ENCODE measurements at regions not wholly inside any gene's neighbourhood (a gene's known extent, or its start where the extent isn't known, plus 50 kb on each side); places are given as distances from the start of the nearest gene placed in this dataset.

DNA sequence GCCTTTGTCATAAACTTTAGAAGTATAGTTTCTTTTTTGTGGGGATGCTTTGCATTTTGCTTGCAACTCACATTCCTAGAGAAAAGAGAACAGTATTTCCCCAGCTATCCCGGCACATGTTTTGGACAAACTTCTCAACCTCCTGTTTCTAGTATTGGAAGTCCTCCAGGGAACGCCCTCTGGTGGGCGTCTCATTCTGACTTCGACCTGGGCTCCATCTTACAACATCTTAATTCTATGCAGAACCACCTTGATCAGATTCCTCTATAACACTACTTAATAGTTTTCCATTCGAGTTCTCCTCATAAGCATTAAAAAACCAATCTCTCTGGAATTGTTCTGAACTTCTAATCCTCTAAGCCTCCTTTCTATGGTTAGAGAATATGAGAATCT is 139.5 kb upstream of the FZD8 start:
- H3K4me2 ChIP-seq (replicated peaks; ENCODE audit: extremely low read depth, low read length, poor library complexity, severe bottlenecking), result no peak overlapping the region
- Mint-ChIP-seq H3K4me3 (no peak overlapping the region), H3K36me3 (no peaks in the 10 kb centered on the region), H3K27ac (no peak overlapping the region), H3K4me1 (peaks cover 3% of the 10 kb centered on the region), H3K9me3 (peaks cover 0 to 10% (median 5%) of the 10 kb centered on the region in 7 donors), H3K27me3 (ENCODE audit: low read depth in 3 of 3) (peaks cover 0 to 1% (median 0%) of the 10 kb centered on the region in 3 donors)
- H3K36me3 ChIP-seq (replicated peaks in 1 of 2; ENCODE audit: control insufficient read depth in 1 of 2, insufficient read depth in 2 of 2, low read length in 2 of 2), result no peaks in the 10 kb centered on the region
- no peaks in the 10 kb centered on the region for H3K79me2 ChIP-seq (ENCODE audit: insufficient read depth, low read length)
- no peaks in the 10 kb centered on the region for H4K20me1 ChIP-seq (ENCODE audit: insufficient read depth, low read length)
- 86% methylated on average over 3 of the region's 5 CpGs for WGBS (ENCODE audit: insufficient coverage)
- no peaks in the 10 kb centered on the region for H3K4me1 ChIP-seq (ENCODE audit: control insufficient read depth in 1 of 2, insufficient read depth in 2 of 2, low read length in 2 of 2)
- no peaks in the 10 kb centered on the region for H3K27me3 ChIP-seq (ENCODE audit: control insufficient read depth in 2 of 2, insufficient read depth in 2 of 2, low read length in 2 of 2)
- no peak overlapping the region for H2AFZ ChIP-seq (ENCODE audit: insufficient read depth, low read depth, low read length, poor library complexity, severe bottlenecking)
- no peak overlapping the region for H3K4me3 ChIP-seq (replicated peaks in 1 of 3; ENCODE audit: low read depth in 2 of 3, low read length in 3 of 3)
- TF ChIP-seq, protein P1, sequence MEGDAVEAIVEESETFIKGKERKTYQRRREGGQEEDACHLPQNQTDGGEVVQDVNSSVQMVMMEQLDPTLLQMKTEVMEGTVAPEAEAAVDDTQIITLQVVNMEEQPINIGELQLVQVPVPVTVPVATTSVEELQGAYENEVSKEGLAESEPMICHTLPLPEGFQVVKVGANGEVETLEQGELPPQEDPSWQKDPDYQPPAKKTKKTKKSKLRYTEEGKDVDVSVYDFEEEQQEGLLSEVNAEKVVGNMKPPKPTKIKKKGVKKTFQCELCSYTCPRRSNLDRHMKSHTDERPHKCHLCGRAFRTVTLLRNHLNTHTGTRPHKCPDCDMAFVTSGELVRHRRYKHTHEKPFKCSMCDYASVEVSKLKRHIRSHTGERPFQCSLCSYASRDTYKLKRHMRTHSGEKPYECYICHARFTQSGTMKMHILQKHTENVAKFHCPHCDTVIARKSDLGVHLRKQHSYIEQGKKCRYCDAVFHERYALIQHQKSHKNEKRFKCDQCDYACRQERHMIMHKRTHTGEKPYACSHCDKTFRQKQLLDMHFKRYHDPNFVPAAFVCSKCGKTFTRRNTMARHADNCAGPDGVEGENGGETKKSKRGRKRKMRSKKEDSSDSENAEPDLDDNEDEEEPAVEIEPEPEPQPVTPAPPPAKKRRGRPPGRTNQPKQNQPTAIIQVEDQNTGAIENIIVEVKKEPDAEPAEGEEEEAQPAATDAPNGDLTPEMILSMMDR (IDR thresholded peaks at IDR 0.05), result no peak
- H3K9me3 ChIP-seq (replicated peaks in 1 of 2; ENCODE audit: control insufficient read depth in 1 of 2, insufficient read depth in 1 of 2, low read length in 2 of 2), result peaks cover 0 to 8% of the 10 kb centered on the region in 2 donors
- intact Hi-C loops (cut with micrococcal nuclease), result no loop called here
- DNase-seq, result no peak
- no peak overlapping the region for H3K9ac ChIP-seq (ENCODE audit: insufficient read depth, low read length, poor library complexity, severe bottlenecking)
- H3K27ac ChIP-seq (ENCODE audit: low read depth in 1 of 2, low read length in 2 of 2), result no peak overlapping the region

DNA sequence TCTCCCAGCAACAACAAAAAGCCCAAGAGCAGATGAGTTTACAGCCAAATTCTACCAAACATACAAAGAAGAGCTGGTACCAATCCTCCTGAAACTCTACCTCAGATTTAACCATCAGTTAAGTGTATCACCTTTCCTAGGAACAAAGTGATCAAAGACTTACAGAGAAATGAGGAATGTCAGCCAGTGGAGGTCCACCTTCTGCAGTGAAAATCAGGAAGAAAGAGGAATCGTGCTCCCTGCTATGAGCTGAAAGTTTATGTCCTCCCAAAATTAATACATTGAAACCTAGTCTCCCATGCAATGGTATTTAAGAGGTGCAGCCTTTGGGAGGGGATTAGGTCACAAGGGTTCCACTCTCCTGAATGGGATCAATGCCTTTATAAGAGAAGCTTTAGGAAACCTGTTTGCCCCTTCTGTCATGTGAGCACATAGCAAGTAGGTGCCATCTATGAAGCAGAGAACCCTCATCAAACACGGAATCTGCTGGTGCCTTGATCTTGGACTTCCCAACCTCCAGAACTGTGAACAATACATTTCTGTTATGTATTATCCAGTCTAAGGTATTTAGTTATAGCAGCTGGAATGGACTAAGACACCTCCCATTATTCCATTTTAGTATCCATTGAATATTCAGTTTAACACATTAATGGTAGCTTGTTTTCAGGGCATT is 139.0 kb upstream of the FZD8 start:
- H3K27ac Mint-ChIP-seq, result no peak overlapping the region
- Histone ChIP-seq H3K9ac (ENCODE audit: insufficient read depth, low read length, poor library complexity, severe bottlenecking) (no peak overlapping the region), H3K79me2 (ENCODE audit: insufficient read depth, low read length) (no peaks in the 10 kb centered on the region), H3K36me3 (replicated peaks in 1 of 2; ENCODE audit: control insufficient read depth in 1 of 2, insufficient read depth in 2 of 2, low read length in 2 of 2) (no peaks in the 10 kb centered on the region), H4K20me1 (ENCODE audit: insufficient read depth, low read length) (no peaks in the 10 kb centered on the region), H3K4me1 (ENCODE audit: control insufficient read depth in 1 of 2, insufficient read depth in 2 of 2, low read length in 2 of 2) (no peaks in the 10 kb centered on the region), H3K27ac (ENCODE audit: low read depth in 1 of 2, low read length in 2 of 2) (no peak overlapping the region), H3K4me3 (replicated peaks in 1 of 3; ENCODE audit: low read depth in 2 of 3, low read length in 3 of 3) (no peak overlapping the region), H3K4me2 (replicated peaks; ENCODE audit: extremely low read depth, low read length, poor library complexity, severe bottlenecking) (no peak overlapping the region), H2AFZ (ENCODE audit: insufficient read depth, low read depth, low read length, poor library complexity, severe bottlenecking) (no peak overlapping the region), H3K9me3 (replicated peaks in 1 of 2; ENCODE audit: control insufficient read depth in 1 of 2, insufficient read depth in 1 of 2, low read length in 2 of 2) (peaks cover 0 to 6% of the 10 kb centered on the region in 2 donors), H3K27me3 (ENCODE audit: control insufficient read depth in 2 of 2, insufficient read depth in 2 of 2, low read length in 2 of 2) (no peaks in the 10 kb centered on the region)
- no peaks in the 10 kb centered on the region for H3K36me3 Mint-ChIP-seq
- intact Hi-C loops (cut with micrococcal nuclease), result no loop called here
- no peak for DNase-seq
- H3K4me3 Mint-ChIP-seq, result no peak overlapping the region
- WGBS (ENCODE audit: insufficient coverage), result no CpG with 5 or more reads among the region's 2 CpGs
- H3K4me1 Mint-ChIP-seq, result peaks cover 3% of the 10 kb centered on the region
- TF ChIP-seq, protein P1 (IDR thresholded peaks at IDR 0.05), result no peak
- peaks cover 0 to 8% (median 4%) of the 10 kb centered on the region in 7 donors for H3K9me3 Mint-ChIP-seq
- H3K27me3 Mint-ChIP-seq (ENCODE audit: low read depth in 3 of 3), result peaks cover 0 to 1% (median 0%) of the 10 kb centered on the region in 3 donors
